Erythroblast (primary cell): ENCODE measurements at regions not wholly inside any gene's neighbourhood (a gene's known extent, or its start where the extent isn't known, plus 50 kb on each side); places are given as distances from the start of the nearest gene placed in this dataset.

Experiments used
- GATA1 ChIP-seq: IDR thresholded peaks from 2 replicates; pipeline ENCODE4 v1.6.1; 2011; ENCODE audit warnings: low read depth, mild to moderate bottlenecking, control low read depth, low read length, moderate library complexity
- POLR2A ChIP-seq: IDR thresholded peaks from 2 replicates; pipeline ENCODE4 v1.6.1; 2011; ENCODE audit warnings: mild to moderate bottlenecking, low read length

DNA sequence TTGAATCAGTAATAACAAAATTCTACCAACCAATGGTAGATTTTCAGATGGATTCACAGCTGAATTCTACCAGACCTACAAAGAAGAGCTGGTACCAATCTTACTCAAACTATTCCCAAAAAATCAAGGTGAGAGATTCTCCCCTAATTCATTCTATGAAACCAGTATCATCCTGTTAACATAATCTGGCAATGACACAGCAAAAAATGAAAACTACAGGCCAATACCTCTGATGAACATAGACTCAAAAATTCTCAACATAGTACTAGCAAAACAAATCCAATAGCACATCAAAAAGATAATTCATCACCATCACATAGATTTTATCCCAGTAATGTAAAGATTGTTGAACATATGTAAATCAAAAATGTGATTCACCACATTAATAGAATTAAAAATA lies 234.4 kb upstream of the KIF2B start:
- TF ChIP-seq POLR2A (no peak), GATA1 (no peak)
